Trophoblast cell (in vitro differentiated cells and primary cell): ENCODE measurements at regions not wholly inside any gene's neighbourhood (a gene's known extent, or its start where the extent isn't known, plus 50 kb on each side); places are given as distances from the start of the nearest gene placed in this dataset.
"Not testable (repeated sequence)": the region's sequence is repeated elsewhere in the genome, so short reads cannot be mapped to it uniquely, and the experiment has no call there.

Source experiments
- DNase-seq, 2 donors: peaks; one replicate each; pipeline ENCODE4 v3.0.0-alpha.2; 2016
- H2AFZ ChIP-seq: 2 replicates; pipeline ENCODE4 v1.6.1; 2013; ENCODE audit warnings: low read length, moderate library complexity, mild to moderate bottlenecking; ENCODE audit not compliant: insufficient read depth, poor library complexity
- H2AK5ac ChIP-seq: 2 replicates; pipeline ENCODE4 v1.6.1; 2013; ENCODE audit warnings: mild to moderate bottlenecking, low read length
- H2BK120ac ChIP-seq: 2 replicates; pipeline ENCODE4 v1.6.1; 2013; ENCODE audit warnings: low read length, mild to moderate bottlenecking, moderate library complexity; ENCODE audit not compliant: insufficient read depth, poor library complexity
- H2BK12ac ChIP-seq: 2 replicates; pipeline ENCODE4 v1.6.1; 2013; ENCODE audit warnings: mild to moderate bottlenecking, low read length, moderate library complexity
- H2BK5ac ChIP-seq: 2 replicates; pipeline ENCODE4 v1.6.1; 2013; ENCODE audit warnings: low read length, low read depth, moderate library complexity, mild to moderate bottlenecking; ENCODE audit not compliant: poor library complexity
- H3K14ac ChIP-seq: 2 replicates; pipeline ENCODE4 v1.6.1; 2013; ENCODE audit warnings: mild to moderate bottlenecking, low read length
- H3K18ac ChIP-seq: 2 replicates; pipeline ENCODE4 v1.6.1; 2013; ENCODE audit warnings: mild to moderate bottlenecking, low read length
- H3K23ac ChIP-seq: 2 replicates; pipeline ENCODE4 v1.6.1; 2013; ENCODE audit warnings: low read length
- H3K27ac ChIP-seq: 2 replicates; pipeline ENCODE4 v1.5.1; 2013; ENCODE audit warnings: low read depth, mild to moderate bottlenecking, inconsistent platforms, low read length, moderate library complexity
- H3K27me3 ChIP-seq: 2 replicates; pipeline ENCODE4 v1.6.1; 2013; ENCODE audit warnings: inconsistent platforms, mild to moderate bottlenecking, low read length, moderate library complexity; ENCODE audit not compliant: insufficient read depth
- H3K36me3 ChIP-seq, 2 experiments: 1 replicate in 1 of 2; 2 replicates in 1 of 2; pipeline ENCODE4 v1.6.1; 2013; ENCODE audit warnings: low read length in 2 of 2, mild to moderate bottlenecking in 2 of 2, moderate library complexity in 1 of 2; ENCODE audit not compliant: insufficient read depth in 2 of 2, control insufficient read depth in 1 of 2
- H3K4ac ChIP-seq: 2 replicates; pipeline ENCODE4 v1.6.1; 2013; ENCODE audit warnings: low read depth, mild to moderate bottlenecking, low read length, moderate library complexity
- H3K4me1 ChIP-seq, 2 experiments: 1 replicate in 1 of 2; 2 replicates in 1 of 2; pipeline ENCODE4 v1.6.1; 2013; ENCODE audit warnings: low read length in 2 of 2, mild to moderate bottlenecking in 2 of 2, moderate library complexity in 1 of 2; ENCODE audit not compliant: insufficient read depth in 2 of 2, control insufficient read depth in 1 of 2
- H3K4me2 ChIP-seq: 2 replicates; pipeline ENCODE4 v1.6.1; 2013; ENCODE audit warnings: inconsistent platforms, mild to moderate bottlenecking, low read length, moderate library complexity
- H3K4me3 ChIP-seq: 2 replicates; pipeline ENCODE4 v1.5.1; 2013; ENCODE audit warnings: mild to moderate bottlenecking, low read depth, low read length, inconsistent platforms
- H3K79me1 ChIP-seq: one replicate; pipeline ENCODE4 v1.6.1; 2013; ENCODE audit warnings: low read length
- H3K79me2 ChIP-seq: 2 replicates; pipeline ENCODE4 v1.6.1; 2013; ENCODE audit warnings: low read length, mild to moderate bottlenecking; ENCODE audit not compliant: control insufficient read depth, insufficient read depth, poor library complexity
- H3K9ac ChIP-seq: 2 replicates; pipeline ENCODE4 v1.6.1; 2013; ENCODE audit warnings: mild to moderate bottlenecking, low read length
- H3K9me3 ChIP-seq: 2 replicates; pipeline ENCODE4 v1.6.1; 2013; ENCODE audit warnings: low read depth, mild to moderate bottlenecking, control low read depth, inconsistent platforms, low read length; ENCODE audit not compliant: insufficient read depth
- H4K12ac ChIP-seq: 2 replicates; pipeline ENCODE4 v1.6.1; 2013; ENCODE audit warnings: low read depth, mild to moderate bottlenecking, low read length, moderate library complexity
- H4K8ac ChIP-seq: 2 replicates; pipeline ENCODE4 v1.6.1; 2013; ENCODE audit warnings: low read depth, mild to moderate bottlenecking, low read length, moderate library complexity
- H4K91ac ChIP-seq: one replicate; pipeline ENCODE4 v1.6.1; 2013; ENCODE audit warnings: low read depth, mild to moderate bottlenecking, low read length, moderate library complexity
- WGBS: extraction: QIAGEN DNeasy Blood & Tissue Kit; methylation state at CpG from one replicate; pipeline ENCODE4 v1.1.7; 2013; ENCODE audit warnings: missing lambda C conversion rate; ENCODE audit not compliant: insufficient read length, insufficient coverage; ENCODE audit errors: extremely low coverage; 5-methylcytosine and 5-hydroxymethylcytosine counted together

- Histone ChIP-seq H3K18ac (no peak overlapping the region), H3K9me3 (no peaks in the 10 kb centered on the region), H3K79me1 (no peaks in the 10 kb centered on the region), H4K8ac (no peak overlapping the region), H2AK5ac (no peak overlapping the region), H3K4me1 (no peaks in the 10 kb centered on the region), H3K36me3 (no peaks in the 10 kb centered on the region), H3K23ac (no peak overlapping the region), H2BK5ac (no peak overlapping the region), H3K27ac (no peak overlapping the region), H3K14ac (no peak overlapping the region), H3K4ac (no peak overlapping the region), H2AFZ (no peak overlapping the region), H3K4me2 (no peak overlapping the region), H3K9ac (no peak overlapping the region), H3K4me3 (no peak overlapping the region), H2BK120ac (no peak overlapping the region), H4K12ac (no peak overlapping the region), H3K27me3 (no peaks in the 10 kb centered on the region), H2BK12ac (no peak overlapping the region), H3K79me2 (no peaks in the 10 kb centered on the region), H4K91ac (no peak overlapping the region)
- no peak for DNase-seq
- WGBS: no CpG with 5 or more reads among the region's 3 CpGs
Observed at GRCh38 chr2:83894976-83895375, 564.1 kb downstream of the SUCLG1 start.

- Histone ChIP-seq H2AFZ (no peak overlapping the region), H3K4me1 (no peaks in the 10 kb centered on the region), H3K79me1 (no peaks in the 10 kb centered on the region), H3K9ac (no peak overlapping the region), H3K4ac (no peak overlapping the region), H3K4me3 (no peak overlapping the region), H2AK5ac (no peak overlapping the region), H2BK5ac (no peak overlapping the region), H4K8ac (no peak overlapping the region), H3K23ac (no peak overlapping the region), H3K18ac (no peak overlapping the region), H2BK120ac (no peak overlapping the region), H3K79me2 (no peaks in the 10 kb centered on the region), H3K27ac (no peak overlapping the region), H3K14ac (no peak overlapping the region), H2BK12ac (no peak overlapping the region), H4K12ac (no peak overlapping the region), H3K9me3 (no peaks in the 10 kb centered on the region), H3K27me3 (no peaks in the 10 kb centered on the region), H3K4me2 (no peak overlapping the region), H3K36me3 (no peaks in the 10 kb centered on the region), H4K91ac (no peak overlapping the region)
- DNase-seq: no peak
Observed at GRCh38 chr2:83887757-83888156, 571.3 kb downstream of the SUCLG1 start.

GRCh38 chr2:83879127-83879526, 580.0 kb downstream of the SUCLG1 start:
- Histone ChIP-seq H2AFZ (no peak overlapping the region), H3K4me3 (no peak overlapping the region), H2AK5ac (no peak overlapping the region), H3K9ac (no peak overlapping the region), H3K4me1 (no peaks in the 10 kb centered on the region), H2BK5ac (no peak overlapping the region), H4K91ac (no peak overlapping the region), H3K79me1 (no peaks in the 10 kb centered on the region), H3K4ac (no peak overlapping the region), H3K79me2 (no peaks in the 10 kb centered on the region), H3K36me3 (no peaks in the 10 kb centered on the region), H3K14ac (no peak overlapping the region), H2BK120ac (no peak overlapping the region), H4K12ac (no peak overlapping the region), H4K8ac (no peak overlapping the region), H3K27me3 (no peaks in the 10 kb centered on the region), H3K4me2 (no peak overlapping the region), H2BK12ac (no peak overlapping the region), H3K27ac (no peak overlapping the region), H3K23ac (no peak overlapping the region), H3K18ac (no peak overlapping the region), H3K9me3 (peaks cover 9% of the 10 kb centered on the region)
- no CpG with 5 or more reads among the region's 20 CpGs for WGBS
- DNase-seq: no peak

GRCh38 chr2:83877261-83877660, 581.8 kb downstream of the SUCLG1 start:
- not testable (repeated sequence) for H3K4me3 ChIP-seq, H3K23ac ChIP-seq, H4K91ac ChIP-seq, H3K27me3 ChIP-seq, H3K4me1 ChIP-seq, H3K4me2 ChIP-seq, H3K27ac ChIP-seq, H3K79me2 ChIP-seq, H2AFZ ChIP-seq, H4K8ac ChIP-seq, H3K79me1 ChIP-seq, H2BK120ac ChIP-seq, H2AK5ac ChIP-seq, H3K18ac ChIP-seq, H2BK5ac ChIP-seq, H3K9ac ChIP-seq, DNase-seq, H4K12ac ChIP-seq, H3K14ac ChIP-seq, H2BK12ac ChIP-seq, H3K36me3 ChIP-seq, H3K4ac ChIP-seq
- WGBS: no CpG with 5 or more reads among the region's 17 CpGs
- H3K9me3 ChIP-seq: peaks cover 12% of the 10 kb centered on the region
